Activated T-helper 17 cell treated with anti-CD3 and anti-CD28 coated beads, Interleukin-2, amount 50 U/mL, for 72 hours (primary cell): ENCODE measurements at regions not wholly inside any gene's neighbourhood (a gene's known extent, or its start where the extent isn't known, plus 50 kb on each side); places are given as distances from the start of the nearest gene placed in this dataset.

ENCODE experiments used
- ATAC-seq: fragments of 150-1000 bp; cut with Tn5 transposase; replicated peaks from 2 replicates; pipeline ENCODE4 v1.10.0; 2021; ENCODE audit warnings: mild to moderate bottlenecking, moderate library complexity
- H3K27ac Mint-ChIP-seq: one replicate; pipeline ENCODE4 v1.8.0; 2022; ENCODE audit warnings: mixed read lengths
- H3K27me3 Mint-ChIP-seq: one replicate; pipeline ENCODE4 v1.8.0; 2022; ENCODE audit warnings: mixed read lengths
- H3K36me3 Mint-ChIP-seq: one replicate; pipeline ENCODE4 v1.8.0; 2022; ENCODE audit warnings: low read depth, mild to moderate bottlenecking, mixed read lengths
- H3K4me1 Mint-ChIP-seq: one replicate; pipeline ENCODE4 v1.8.0; 2022; ENCODE audit warnings: mixed read lengths
- H3K4me3 Mint-ChIP-seq: one replicate; pipeline ENCODE4 v1.8.0; 2022; ENCODE audit warnings: mild to moderate bottlenecking, mixed read lengths
- H3K9me3 Mint-ChIP-seq: one replicate; pipeline ENCODE4 v1.8.0; 2022; ENCODE audit warnings: mixed read lengths

DNA sequence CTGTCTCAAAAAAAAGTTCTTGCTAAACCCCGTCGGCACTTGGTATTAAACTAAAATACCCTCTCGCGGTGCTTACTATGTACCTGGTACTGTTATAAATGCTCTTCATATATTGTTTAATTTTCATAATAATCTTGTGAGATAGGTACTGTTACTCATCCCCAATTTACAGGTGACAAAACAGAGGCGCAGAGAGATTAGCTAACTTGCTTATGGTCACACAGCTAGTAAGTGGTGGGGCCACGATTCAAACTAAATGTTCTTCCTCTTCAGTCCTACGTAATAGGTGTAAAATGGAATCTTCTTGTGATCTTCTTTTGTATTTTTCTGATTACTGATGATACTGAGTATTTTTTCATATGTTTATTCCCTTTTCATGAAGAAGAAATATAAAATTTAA lies 51.3 kb downstream of the TET3 start:
- no peak for ATAC-seq

DNA sequence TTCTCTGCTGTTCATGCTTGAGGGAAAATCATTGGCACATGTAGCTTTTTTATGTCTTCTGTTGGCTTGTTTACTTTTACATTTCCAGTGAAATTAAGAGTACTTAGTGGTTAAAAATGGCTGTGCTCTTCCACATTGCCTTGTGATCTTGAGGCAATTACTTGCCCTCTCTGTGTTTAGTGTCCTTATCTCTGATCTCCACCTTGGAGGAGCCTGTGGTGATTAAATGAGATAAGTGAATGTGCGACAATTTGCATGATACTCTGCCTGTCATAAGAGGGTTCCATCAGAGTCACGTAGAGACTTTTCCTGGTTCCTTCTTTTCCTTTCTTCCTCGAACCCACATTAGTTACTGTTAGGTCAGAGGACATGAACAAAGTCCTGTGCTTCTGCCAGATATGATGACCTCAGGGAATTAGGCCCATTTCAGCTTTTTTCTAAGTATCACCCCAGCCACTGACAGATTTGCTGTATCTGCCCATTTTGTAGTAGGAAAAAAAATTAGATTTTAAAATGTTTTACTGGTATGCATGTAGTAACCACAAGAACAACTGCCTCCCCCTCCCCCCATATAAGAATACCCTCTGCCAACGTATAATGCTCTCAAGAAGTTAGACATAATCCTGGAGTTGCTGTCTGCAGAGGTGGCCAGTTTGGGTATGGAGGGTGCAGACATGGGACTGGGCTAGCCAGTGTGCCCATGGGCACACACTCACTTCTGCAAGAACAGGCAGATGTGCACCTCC lies 51.9 kb downstream of the TET3 start:
- Mint-ChIP-seq H3K27ac (peak overlapping the region; percentile 73), H3K4me1 (peaks cover 63% of the 10 kb centered on the region), H3K27me3 (no peaks in the 10 kb centered on the region), H3K36me3 (peaks cover 9% of the 10 kb centered on the region), H3K9me3 (no peaks in the 10 kb centered on the region), H3K4me3 (peak overlapping the region; percentile 23)
- no peak for ATAC-seq

More for the DNA sequence above, 51.3 kb downstream of the TET3 start:
- H3K27ac Mint-ChIP-seq, result peak overlapping the region; percentile 73
- peaks cover 66% of the 10 kb centered on the region for H3K4me1 Mint-ChIP-seq
- H3K36me3 Mint-ChIP-seq, result peaks cover 10% of the 10 kb centered on the region
- no peaks in the 10 kb centered on the region for H3K27me3 Mint-ChIP-seq
- H3K9me3 Mint-ChIP-seq, result no peaks in the 10 kb centered on the region
- H3K4me3 Mint-ChIP-seq, result peak overlapping the region; percentile 23

DNA sequence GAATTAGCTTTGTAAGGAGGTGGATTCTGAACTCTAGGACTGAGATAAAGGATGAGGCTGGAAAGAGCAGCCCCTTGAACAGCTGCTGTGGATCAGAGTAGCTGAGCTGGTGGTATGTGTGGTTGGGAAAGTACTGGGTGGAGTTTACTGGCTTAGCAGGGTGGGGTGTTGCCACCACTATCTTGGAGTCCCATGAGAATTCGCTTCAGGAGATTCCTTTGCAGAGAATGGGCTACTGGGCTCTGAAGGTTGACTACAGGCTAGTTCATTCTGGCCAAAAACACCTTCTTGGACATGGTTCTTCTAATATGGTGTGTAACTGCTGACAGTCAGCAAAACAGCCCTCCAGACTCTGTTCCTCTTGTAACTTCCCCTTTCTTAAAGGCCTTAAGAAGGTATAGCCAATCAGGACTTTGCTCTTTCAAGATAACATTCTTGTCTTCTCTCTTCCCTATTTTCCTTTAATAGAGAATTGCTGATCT lies 52.7 kb downstream of the TET3 start:
- H3K27ac Mint-ChIP-seq, result peak overlapping the region; percentile 73
- peaks cover 55% of the 10 kb centered on the region for H3K4me1 Mint-ChIP-seq
- no peak for ATAC-seq
- no peaks in the 10 kb centered on the region for H3K27me3 Mint-ChIP-seq
- peaks cover 9% of the 10 kb centered on the region for H3K36me3 Mint-ChIP-seq
- H3K4me3 Mint-ChIP-seq, result no peak overlapping the region
- H3K9me3 Mint-ChIP-seq, result no peaks in the 10 kb centered on the region

- no peak for ATAC-seq
- Mint-ChIP-seq H3K27ac (peak overlapping the region; percentile 13), H3K36me3 (no peaks in the 10 kb centered on the region), H3K4me1 (peaks cover 40% of the 10 kb centered on the region), H3K27me3 (no peaks in the 10 kb centered on the region), H3K9me3 (no peaks in the 10 kb centered on the region), H3K4me3 (no peak overlapping the region)
These were observed 54.9 kb downstream of the TET3 start for GRCh38 chr2:74039611-74040010.

- Mint-ChIP-seq H3K27me3 (no peaks in the 10 kb centered on the region), H3K27ac (peak overlapping the region; percentile 28), H3K4me1 (peaks cover 36% of the 10 kb centered on the region)
These were observed 56.5 kb downstream of the TET3 start for GRCh38 chr2:74041182-74041581.

GRCh38 chr2:74041726-74042125 lies 57.0 kb downstream of the TET3 start:
- Mint-ChIP-seq H3K4me1 (peaks cover 30% of the 10 kb centered on the region), H3K27ac (peak overlapping the region; percentile 28), H3K36me3 (peaks cover 13% of the 10 kb centered on the region), H3K9me3 (no peaks in the 10 kb centered on the region), H3K27me3 (no peaks in the 10 kb centered on the region), H3K4me3 (no peak overlapping the region)
- ATAC-seq, result no peak

More at GRCh38 chr2:74041182-74041581, 56.5 kb downstream of the TET3 start:
- Mint-ChIP-seq H3K4me3 (no peak overlapping the region), H3K9me3 (no peaks in the 10 kb centered on the region), H3K36me3 (peaks cover 7% of the 10 kb centered on the region)
- no peak for ATAC-seq

- no peak overlapping the region for H3K4me3 Mint-ChIP-seq
- no peak for ATAC-seq
- H3K36me3 Mint-ChIP-seq, result peaks cover 21% of the 10 kb centered on the region
- no peak overlapping the region for H3K27ac Mint-ChIP-seq
- no peaks in the 10 kb centered on the region for H3K9me3 Mint-ChIP-seq
- peaks cover 22% of the 10 kb centered on the region for H3K4me1 Mint-ChIP-seq
- H3K27me3 Mint-ChIP-seq, result no peaks in the 10 kb centered on the region
These were observed 57.9 kb downstream of the TET3 start for GRCh38 chr2:74042606-74043005.

DNA sequence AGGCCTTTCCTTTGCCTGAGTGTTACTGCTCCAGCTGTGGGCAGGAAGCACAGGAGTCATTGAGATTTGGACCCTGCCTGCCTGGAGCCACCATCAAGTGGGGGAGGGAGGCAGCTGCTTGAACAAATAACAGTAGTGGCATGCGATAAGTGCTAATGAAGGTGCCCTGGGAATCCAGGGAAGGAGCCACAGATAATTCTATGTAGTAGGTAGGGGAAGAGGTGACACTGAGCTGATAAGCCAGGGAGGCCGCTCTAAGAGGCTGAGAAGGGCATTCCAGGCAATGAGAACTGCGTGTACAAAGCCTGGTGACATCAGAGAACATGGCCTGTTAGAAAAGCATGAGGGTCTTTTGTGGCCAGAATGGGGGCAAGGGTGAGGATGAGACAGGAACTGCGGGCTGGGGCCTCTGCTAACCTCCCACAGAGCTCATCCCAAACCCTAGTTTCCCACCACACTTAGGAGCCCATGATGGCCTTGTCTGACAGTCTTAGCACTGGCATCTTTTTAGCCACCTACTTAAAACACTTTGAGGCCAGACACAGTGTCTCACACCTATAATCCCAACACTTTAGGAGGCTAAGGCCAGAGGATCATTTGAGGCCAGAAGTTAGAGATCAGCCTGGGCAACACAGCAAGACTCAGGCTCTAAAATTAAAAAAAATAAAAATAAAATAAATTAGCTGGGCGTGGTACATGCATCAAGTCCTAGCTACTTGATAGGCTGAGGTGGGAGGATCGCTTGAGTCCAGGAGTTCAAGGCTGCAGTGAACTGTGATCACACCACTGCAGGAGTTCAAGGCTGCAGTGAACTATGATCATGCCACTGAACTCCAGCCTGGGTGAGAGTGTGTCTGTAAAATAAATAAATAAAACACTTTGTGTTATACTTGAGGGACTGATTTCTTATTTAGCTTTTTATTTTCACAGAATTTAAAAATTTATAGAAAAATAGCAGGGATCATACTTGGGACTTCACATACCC lies 58.9 kb downstream of the TET3 start:
- peaks cover 32% of the 10 kb centered on the region for H3K36me3 Mint-ChIP-seq
- H3K27ac Mint-ChIP-seq, result no peak overlapping the region
- H3K4me1 Mint-ChIP-seq, result peaks cover 18% of the 10 kb centered on the region
- H3K27me3 Mint-ChIP-seq, result no peaks in the 10 kb centered on the region
- no peak for ATAC-seq
- H3K9me3 Mint-ChIP-seq, result no peaks in the 10 kb centered on the region
- H3K4me3 Mint-ChIP-seq, result no peak overlapping the region

DNA sequence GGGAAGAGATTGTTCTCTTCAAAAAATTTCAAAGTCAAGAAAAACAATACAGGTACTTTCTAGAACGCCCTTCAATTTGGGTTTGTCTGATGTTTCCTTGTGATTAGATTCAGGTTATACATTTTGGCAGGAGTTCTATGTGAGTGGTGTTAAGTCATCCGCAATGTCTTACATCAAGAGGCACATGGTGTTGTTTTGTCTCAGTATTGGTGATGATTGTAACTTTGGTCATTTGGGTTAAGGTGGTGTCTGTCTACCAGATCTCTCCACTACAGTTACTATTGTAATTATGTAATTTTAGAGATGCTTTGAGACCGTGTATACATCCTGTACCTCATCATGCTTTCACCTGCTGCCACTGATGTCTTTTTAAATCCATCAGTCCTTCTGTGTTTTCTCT lies 60.3 kb downstream of the TET3 start:
- Mint-ChIP-seq H3K4me1 (peaks cover 12% of the 10 kb centered on the region), H3K27me3 (no peaks in the 10 kb centered on the region), H3K4me3 (no peak overlapping the region), H3K9me3 (no peaks in the 10 kb centered on the region), H3K36me3 (peaks cover 45% of the 10 kb centered on the region), H3K27ac (no peak overlapping the region)
- no peak for ATAC-seq

DNA sequence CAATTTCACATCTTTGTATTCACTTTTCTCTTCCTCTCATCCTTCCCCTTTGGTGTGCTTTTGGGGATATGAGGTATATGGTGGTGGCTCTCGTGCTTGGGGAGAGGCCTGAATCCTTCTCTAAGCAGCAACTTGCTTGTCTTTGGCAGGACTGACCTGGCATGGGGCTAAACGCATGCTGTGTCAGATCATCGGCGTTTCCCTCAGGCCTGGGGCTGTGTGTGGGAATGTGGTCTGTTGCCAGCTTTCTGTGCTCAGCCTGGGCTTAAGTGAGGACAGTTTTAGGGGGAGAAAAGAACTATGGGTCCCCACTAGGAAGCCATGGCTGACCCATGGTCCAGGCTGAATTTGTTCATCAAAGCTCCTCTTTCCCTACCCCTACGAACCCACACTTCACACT lies 60.7 kb downstream of the TET3 start:
- Mint-ChIP-seq H3K27ac (peak overlapping the region; percentile 54), H3K4me1 (peaks cover 7% of the 10 kb centered on the region), H3K36me3 (peaks cover 47% of the 10 kb centered on the region), H3K27me3 (no peaks in the 10 kb centered on the region), H3K4me3 (no peak overlapping the region), H3K9me3 (no peaks in the 10 kb centered on the region)
- ATAC-seq, result no peak

DNA sequence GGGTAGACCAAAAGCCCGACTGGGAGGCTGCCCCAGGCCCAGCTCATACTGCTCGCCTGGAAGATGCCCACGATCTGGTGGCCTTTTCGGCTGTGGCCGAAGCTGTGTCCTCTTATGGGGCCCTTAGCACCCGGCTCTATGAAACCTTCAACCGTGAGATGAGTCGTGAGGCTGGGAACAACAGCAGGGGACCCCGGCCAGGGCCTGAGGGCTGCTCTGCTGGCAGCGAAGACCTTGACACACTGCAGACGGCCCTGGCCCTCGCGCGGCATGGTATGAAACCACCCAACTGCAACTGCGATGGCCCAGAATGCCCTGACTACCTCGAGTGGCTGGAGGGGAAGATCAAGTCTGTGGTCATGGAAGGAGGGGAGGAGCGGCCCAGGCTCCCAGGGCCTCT lies 61.7 kb downstream of the TET3 start:
- H3K27ac Mint-ChIP-seq, result peak overlapping the region; percentile 54
- H3K27me3 Mint-ChIP-seq, result no peaks in the 10 kb centered on the region

GRCh38 chr2:74047152-74047551 lies 62.4 kb downstream of the TET3 start:
- Mint-ChIP-seq H3K4me3 (no peak overlapping the region), H3K9me3 (no peaks in the 10 kb centered on the region), H3K27ac (peak overlapping the region; percentile 54), H3K4me1 (peaks cover 6% of the 10 kb centered on the region), H3K36me3 (peaks cover 47% of the 10 kb centered on the region), H3K27me3 (no peaks in the 10 kb centered on the region)
- ATAC-seq, result no peak

More for the DNA sequence above, 61.7 kb downstream of the TET3 start:
- peaks cover 6% of the 10 kb centered on the region for H3K4me1 Mint-ChIP-seq
- no peak for ATAC-seq
- H3K4me3 Mint-ChIP-seq, result no peak overlapping the region
- peaks cover 47% of the 10 kb centered on the region for H3K36me3 Mint-ChIP-seq
- no peaks in the 10 kb centered on the region for H3K9me3 Mint-ChIP-seq

GRCh38 chr2:74048147-74048546 lies 63.4 kb downstream of the TET3 start:
- ATAC-seq, result no peak
- Mint-ChIP-seq H3K27me3 (no peaks in the 10 kb centered on the region), H3K9me3 (no peaks in the 10 kb centered on the region), H3K4me1 (peaks cover 9% of the 10 kb centered on the region), H3K4me3 (no peak overlapping the region), H3K27ac (peak overlapping the region; percentile 51), H3K36me3 (peaks cover 49% of the 10 kb centered on the region)

- peak overlapping the region; percentile 51 for H3K27ac Mint-ChIP-seq
- H3K36me3 Mint-ChIP-seq, result peaks cover 52% of the 10 kb centered on the region
- H3K27me3 Mint-ChIP-seq, result no peaks in the 10 kb centered on the region
- no peak overlapping the region for H3K4me3 Mint-ChIP-seq
- no peaks in the 10 kb centered on the region for H3K9me3 Mint-ChIP-seq
- peaks cover 15% of the 10 kb centered on the region for H3K4me1 Mint-ChIP-seq
- no peak for ATAC-seq
These were observed 64.3 kb downstream of the TET3 start for GRCh38 chr2:74048843-74049519.
